Epidermal melanocyte (primary cell): ENCODE measurements at regions not wholly inside any gene's neighbourhood (a gene's known extent, or its start where the extent isn't known, plus 50 kb on each side); places are given as distances from the start of the nearest gene placed in this dataset.

Source experiments
- DNase-seq: peaks from one replicate; pipeline ENCODE4 v3.0.0; 2011; ENCODE audit warnings: low spot score; ENCODE audit not compliant: insufficient read length

- no peak for DNase-seq
Observed at GRCh38 chr17:72299592-72299991, 178.8 kb downstream of the SOX9 start.

GRCh38 chr17:72301887-72302286 lies 181.1 kb downstream of the SOX9 start:
- no peak for DNase-seq

- no peak for DNase-seq
Observed at GRCh38 chr17:72302735-72303134, 181.9 kb downstream of the SOX9 start.

GRCh38 chr17:72303787-72304733 lies 183.2 kb downstream of the SOX9 start:
- no peak for DNase-seq

- no peak for DNase-seq
Observed at GRCh38 chr17:72304859-72305258, 184.0 kb downstream of the SOX9 start.

- no peak for DNase-seq
Observed at GRCh38 chr17:72305472-72305871, 184.7 kb downstream of the SOX9 start.

GRCh38 chr17:72306037-72306436 lies 185.2 kb downstream of the SOX9 start:
- no peak for DNase-seq

- DNase-seq = no peak
Observed at GRCh38 chr17:72307836-72308235, 187.0 kb downstream of the SOX9 start.

GRCh38 chr17:72308744-72309385 lies 188.0 kb downstream of the SOX9 start:
- DNase-seq = no peak

- no peak for DNase-seq
Observed at GRCh38 chr17:72311004-72311403, 190.2 kb downstream of the SOX9 start.

GRCh38 chr17:72315122-72315913 lies 194.5 kb downstream of the SOX9 start:
- DNase-seq = no peak

- DNase-seq = no peak
Observed at GRCh38 chr17:72318131-72318530, 197.3 kb downstream of the SOX9 start.

GRCh38 chr17:72321896-72322295 lies 201.1 kb downstream of the SOX9 start:
- DNase-seq = no peak

- DNase-seq = no peak
Observed at GRCh38 chr17:72332367-72332766, 211.5 kb downstream of the SOX9 start.

GRCh38 chr17:72333570-72333969 lies 212.8 kb downstream of the SOX9 start:
- DNase-seq = no peak

- DNase-seq = no peak
Observed at GRCh38 chr17:72334205-72334604, 213.4 kb downstream of the SOX9 start.

GRCh38 chr17:72336026-72336803 lies 215.4 kb downstream of the SOX9 start:
- DNase-seq = no peak

- no peak for DNase-seq
Observed at GRCh38 chr17:72336804-72337070, 215.9 kb downstream of the SOX9 start.

- no peak for DNase-seq
Observed at GRCh38 chr17:72338304-72338703, 217.5 kb downstream of the SOX9 start.

GRCh38 chr17:72338847-72339790 lies 218.3 kb downstream of the SOX9 start:
- peak; percentile 50 for DNase-seq
